K562 (cell line): ENCODE measurements at regions not wholly inside any gene's neighbourhood (a gene's known extent, or its start where the extent isn't known, plus 50 kb on each side); places are given as distances from the start of the nearest gene placed in this dataset.

Source experiments
- ARID4B ChIP-seq: sonication (generic); formaldehyde crosslinking; IDR thresholded peaks from 2 replicates; pipeline ENCODE4 v1.8.0; 2022; ENCODE audit warnings: mild to moderate bottlenecking, missing genetic modification reagents
- NR2C1 ChIP-seq, 2 experiments: fragments of 450-650 bp; IDR thresholded peaks; 2 replicates each; pipeline ENCODE4 v1.6.1; 2017; ENCODE audit warnings: mild to moderate bottlenecking in 2 of 2, antibody characterized with exemption in 1 of 2, inconsistent platforms in 1 of 2, missing compliant biosample characterization in 1 of 2, missing genetic modification characterization in 1 of 2
- PCBP2 ChIP-seq: fragments of 200-400 bp; formaldehyde crosslinking; IDR thresholded peaks from 2 replicates; pipeline ENCODE4 v1.6.1; 2018; ENCODE audit warnings: low read length, low read depth, mild to moderate bottlenecking, moderate library complexity; ENCODE audit not compliant: poor library complexity, severe bottlenecking
- PYGO2 ChIP-seq: fragments of 450-650 bp; IDR thresholded peaks from 2 replicates; pipeline ENCODE4 v1.6.1; 2016; ENCODE audit warnings: mild to moderate bottlenecking, missing genetic modification characterization, moderate library complexity, missing compliant biosample characterization
- RBM39 ChIP-seq: fragments of 200-400 bp; formaldehyde crosslinking; optimal IDR thresholded peaks from 2 replicates; pipeline ENCODE3; 2018; ENCODE audit warnings: low read depth, low read length
- RREB1 ChIP-seq: fragments of 250-450 bp; sonication (Bioruptor Pico); IDR thresholded peaks from 2 replicates; pipeline ENCODE4 v1.4.0; 2020

- TF ChIP-seq RREB1 (CRISPR knock-in tag) (no peak), RBM39 (no peak), PYGO2 (tag) (no peak), PCBP2 (no peak), ARID4B (CRISPR knock-in tag) (no peak), NR2C1 (IDR thresholded peaks at IDR 0.05) (no peak), NR2C1 (tag; IDR thresholded peaks at IDR 0.05) (no peak)
These were observed 319.2 kb upstream of the API5 start (continued) for GRCh38 chr11:42992594-42992993.
